NCI-H1105 (cell line): ENCODE measurements at regions not wholly inside any gene's neighbourhood (a gene's known extent, or its start where the extent isn't known, plus 50 kb on each side); places are given as distances from the start of the nearest gene placed in this dataset.

ENCODE experiments used
- DNase-seq: peaks from one replicate; lab custom pipeline; 2025; lab: John Stamatoyannopoulos, UW

- no peak for DNase-seq
Measured at GRCh38 chr20:16174311-16174710, 398.9 kb downstream of the KIF16B start.

GRCh38 chr20:16173044-16173443, 400.2 kb downstream of the KIF16B start:
- DNase-seq: no peak

DNA sequence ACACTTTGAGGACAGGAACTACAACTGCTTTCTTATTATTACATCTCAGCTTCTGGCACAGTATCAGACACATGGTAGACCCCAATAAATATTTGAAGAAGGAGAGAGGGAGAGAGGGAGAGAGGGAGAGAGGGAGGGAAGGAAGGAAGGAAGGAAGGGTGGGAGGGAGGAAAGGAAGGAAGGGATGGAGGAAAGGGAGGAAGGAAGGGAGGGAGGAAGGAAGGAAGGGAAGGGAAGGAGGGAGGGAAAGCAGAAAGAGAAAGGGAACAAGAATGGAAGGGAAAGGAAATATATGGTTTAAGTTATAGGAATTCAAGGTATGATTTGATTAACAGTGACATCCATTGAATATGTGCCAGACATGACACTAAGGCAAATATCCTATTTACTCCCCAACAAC, 402.1 kb downstream of the KIF16B start:
- no peak for DNase-seq

- DNase-seq: no peak
Measured at GRCh38 chr20:16170406-16170971, 402.8 kb downstream of the KIF16B start.

DNA sequence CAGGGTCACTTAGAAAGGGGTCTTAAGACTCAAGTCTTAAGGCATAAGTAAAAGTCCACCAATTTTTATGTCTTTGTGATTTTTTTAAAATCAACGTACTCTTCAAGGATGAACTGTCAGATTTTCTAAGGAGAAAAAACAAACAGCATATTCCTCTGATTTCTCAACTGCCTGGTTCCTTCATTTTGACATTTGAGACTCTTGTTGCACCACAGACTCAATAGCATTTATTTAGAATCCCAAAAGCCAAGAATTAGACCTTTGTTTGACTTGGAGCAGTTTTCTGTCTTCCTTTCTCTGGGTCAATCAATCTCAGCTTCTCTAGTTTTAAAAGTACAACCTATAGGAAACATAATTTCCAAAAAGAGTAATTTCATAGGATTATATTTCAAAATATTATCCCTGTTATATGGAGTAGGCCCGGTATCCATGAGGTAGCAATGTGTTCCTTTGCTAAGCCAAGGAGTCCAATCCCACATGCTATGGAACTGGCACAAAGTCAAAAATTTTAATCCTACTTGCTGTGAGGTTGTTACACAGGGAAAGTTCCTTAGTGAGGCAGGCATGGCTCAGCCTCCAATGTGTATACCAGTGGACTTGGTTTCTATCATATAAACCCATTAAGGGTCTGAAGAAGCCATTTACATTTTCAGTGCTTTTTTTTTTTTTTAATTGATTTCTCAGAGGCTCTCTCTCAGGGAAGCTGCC, 405.7 kb downstream of the KIF16B start:
- DNase-seq: no peak

DNA sequence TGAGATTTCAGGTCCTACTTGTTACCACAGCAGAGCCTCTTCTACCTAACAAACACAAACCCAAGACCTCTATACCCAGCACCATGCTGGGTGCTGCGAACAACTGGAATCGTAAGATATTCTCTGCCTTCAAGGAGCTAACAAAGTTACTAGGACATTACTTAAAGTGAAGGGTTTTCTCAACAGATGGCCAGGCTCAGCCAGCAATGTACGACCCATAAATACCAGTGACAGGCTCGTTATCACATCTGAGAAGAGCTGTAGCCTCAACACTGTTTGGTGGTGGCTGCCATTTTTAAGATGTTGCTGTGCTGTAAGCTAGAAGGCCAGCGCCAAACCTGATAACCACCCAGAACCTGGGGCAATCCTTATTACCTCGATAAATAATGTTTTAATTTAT, 406.5 kb downstream of the KIF16B start:
- no peak for DNase-seq

DNA sequence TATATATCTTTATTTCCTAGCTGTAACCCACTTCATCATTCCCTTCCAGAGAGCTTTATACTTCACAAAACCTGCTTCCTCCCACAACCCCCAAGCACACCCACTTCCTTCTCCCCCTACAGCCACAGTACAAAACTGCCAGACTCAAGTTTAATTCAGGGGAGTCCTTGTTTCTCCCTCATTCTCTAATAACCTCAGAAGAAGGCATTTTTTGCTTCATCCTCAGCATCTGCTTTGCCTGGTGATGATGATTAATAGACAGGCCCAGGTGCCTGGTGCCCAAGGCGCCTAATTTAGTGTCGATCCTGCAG, 414.3 kb downstream of the KIF16B start:
- no peak for DNase-seq

GRCh38 chr20:16158090-16158975, 414.9 kb downstream of the KIF16B start:
- DNase-seq: no peak

GRCh38 chr20:16147916-16148315, 425.3 kb downstream of the KIF16B start:
- no peak for DNase-seq

GRCh38 chr20:16147216-16147615, 426.0 kb downstream of the KIF16B start:
- no peak for DNase-seq

- no peak for DNase-seq
Measured at GRCh38 chr20:16145919-16146318, 427.3 kb downstream of the KIF16B start.

DNA sequence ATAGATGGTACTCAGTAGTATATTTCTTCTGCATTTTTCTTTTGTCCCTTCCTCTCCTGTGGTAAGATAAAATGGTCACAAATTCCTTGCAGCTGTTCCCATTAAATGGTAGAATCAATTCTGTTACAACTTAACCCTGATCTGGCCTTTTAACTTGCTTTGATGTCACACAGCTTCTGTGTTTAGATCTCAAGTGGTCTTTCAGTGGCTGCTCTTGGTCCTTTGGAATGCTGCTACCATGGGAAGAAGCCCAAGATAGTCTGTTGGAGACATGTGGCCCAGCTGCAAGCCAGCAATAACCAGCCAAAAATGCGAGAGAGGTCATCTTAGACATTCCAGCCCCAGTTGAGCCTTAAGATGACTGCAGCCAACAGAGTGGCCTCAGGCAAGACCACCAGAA, 429.7 kb downstream of the KIF16B start:
- no peak for DNase-seq

DNA sequence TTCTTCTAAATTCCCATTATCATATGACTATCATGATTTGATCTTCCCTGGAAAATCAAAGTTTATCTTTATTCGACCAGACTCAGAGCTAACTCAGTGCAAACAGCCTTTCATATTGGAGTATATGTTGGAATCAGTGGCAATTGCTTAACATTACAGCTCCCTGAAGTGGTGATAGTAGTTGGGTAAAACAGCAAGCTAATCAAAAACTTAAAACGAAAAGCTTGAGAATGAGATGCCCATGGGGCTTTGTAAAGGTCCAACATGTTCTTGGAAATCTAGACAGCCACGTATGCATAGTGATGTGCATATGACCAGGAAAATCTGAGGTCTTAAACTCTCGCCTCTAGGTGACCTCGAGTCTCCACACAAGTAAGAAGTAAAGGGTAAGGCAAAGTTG, 437.6 kb downstream of the KIF16B start:
- DNase-seq: no peak

DNA sequence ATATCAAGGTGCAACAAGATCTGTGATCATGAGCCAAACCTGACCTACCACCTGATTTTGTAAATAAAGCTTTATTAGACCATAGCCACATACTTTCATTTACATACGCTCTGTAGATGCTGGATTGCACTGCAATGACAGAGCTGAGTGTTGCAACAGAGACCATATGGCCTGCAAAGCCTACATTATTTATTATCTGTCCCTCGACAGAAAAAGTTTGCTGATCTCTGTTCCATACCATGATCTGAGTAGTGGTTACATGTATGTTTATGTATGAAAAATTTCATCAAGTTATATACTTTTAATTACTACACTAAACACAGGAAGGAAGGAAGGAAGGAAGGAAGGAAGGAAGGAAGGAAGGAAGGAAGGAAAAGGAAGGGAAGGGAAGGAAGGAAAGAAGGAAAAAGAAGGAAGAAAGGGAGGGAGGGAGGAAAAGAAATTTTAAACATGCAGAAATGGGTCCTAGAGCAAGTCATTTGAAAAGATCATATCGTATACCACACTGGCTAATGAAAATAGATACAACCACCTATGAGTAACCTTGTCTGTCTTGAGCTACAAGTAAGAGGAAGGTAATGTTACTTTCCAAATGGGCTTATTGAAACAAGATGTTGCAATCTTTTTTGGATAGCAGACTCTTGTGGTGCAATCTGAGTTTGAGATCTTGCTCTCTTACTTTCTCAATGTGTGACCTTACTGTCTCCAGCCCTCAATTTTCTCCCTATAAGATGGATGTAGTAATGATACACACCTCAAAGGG, 441.0 kb downstream of the KIF16B start:
- DNase-seq: no peak

DNA sequence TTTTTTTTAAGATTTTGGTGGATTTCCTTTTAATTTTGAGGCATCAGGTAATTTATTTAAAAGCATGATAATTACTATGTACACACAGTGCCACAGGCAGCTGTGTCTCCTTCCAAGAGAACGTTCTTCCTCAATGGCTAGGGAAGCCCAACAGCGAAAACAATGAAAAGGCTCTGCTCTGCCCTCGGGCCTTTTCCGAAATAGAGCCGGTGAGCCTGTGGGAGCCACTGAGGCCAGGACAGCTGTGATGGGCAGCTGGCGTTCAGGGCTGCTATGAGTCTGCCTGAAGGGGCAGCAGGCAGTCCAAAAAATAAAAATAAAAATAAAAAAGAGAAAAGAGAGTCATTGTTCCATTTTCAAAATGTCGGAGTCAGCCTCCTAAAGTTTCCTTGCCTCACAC, 443.8 kb downstream of the KIF16B start:
- DNase-seq: no peak

GRCh38 chr20:16128538-16129106, 444.6 kb downstream of the KIF16B start:
- no peak for DNase-seq

DNA sequence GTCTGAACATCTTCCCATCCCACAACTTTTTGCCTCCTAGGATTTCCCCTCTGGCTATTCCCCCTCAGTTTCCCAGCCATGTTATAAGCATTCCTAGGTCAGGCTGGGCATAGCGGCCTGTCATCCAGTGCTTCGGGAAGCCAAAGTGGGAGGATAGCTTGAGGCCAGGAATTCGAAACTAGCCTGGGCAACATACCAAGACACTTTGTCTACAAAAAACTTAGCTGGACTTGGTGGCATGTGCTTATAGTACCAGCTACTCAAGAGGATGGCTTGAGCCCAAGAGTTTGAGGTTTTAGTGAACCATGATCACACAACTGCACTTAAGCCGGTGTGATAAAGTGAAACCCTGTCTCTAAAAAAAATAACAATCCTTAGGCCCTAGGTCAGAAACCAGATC, 447.4 kb downstream of the KIF16B start:
- no peak for DNase-seq

GRCh38 chr20:16124911-16125776, 448.1 kb downstream of the KIF16B start:
- DNase-seq: no peak

DNA sequence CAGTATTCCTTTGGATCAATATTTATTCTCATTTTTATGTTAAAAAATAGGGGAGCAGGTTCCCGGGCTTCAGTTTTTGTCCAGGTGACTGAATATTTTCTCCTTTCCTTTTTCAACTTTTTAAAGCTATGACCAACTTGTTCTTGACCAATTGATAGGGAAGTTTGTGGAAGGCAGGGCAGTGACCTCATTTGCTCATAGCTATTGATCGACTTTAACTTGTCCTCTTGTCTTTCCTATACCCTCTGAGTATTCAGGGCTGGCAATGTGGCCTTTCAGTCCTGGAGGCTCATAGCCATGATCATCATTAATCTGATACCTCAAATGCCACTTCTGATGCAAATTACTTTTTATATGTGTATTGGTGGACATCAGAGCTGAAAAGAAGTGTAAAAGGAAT, 448.8 kb downstream of the KIF16B start:
- no peak for DNase-seq

- no peak for DNase-seq
Measured at GRCh38 chr20:16123623-16124022, 449.6 kb downstream of the KIF16B start.

GRCh38 chr20:16119909-16120308, 453.3 kb downstream of the KIF16B start:
- DNase-seq: no peak
